GM21576 (cell line): ENCODE measurements at regions not wholly inside any gene's neighbourhood (a gene's known extent, or its start where the extent isn't known, plus 50 kb on each side); places are given as distances from the start of the nearest gene placed in this dataset.
"Not testable (repeated sequence)": the region's sequence is repeated elsewhere in the genome, so short reads cannot be mapped to it uniquely, and the experiment has no call there.

Experiments used
- ATAC-seq: cut with Tn5 transposase; IDR thresholded peaks from one replicate; pipeline ENCODE4 v1.9.1; 2021; ENCODE audit warnings: mild to moderate bottlenecking, moderate library complexity; ENCODE audit not compliant: unreplicated experiment

DNA sequence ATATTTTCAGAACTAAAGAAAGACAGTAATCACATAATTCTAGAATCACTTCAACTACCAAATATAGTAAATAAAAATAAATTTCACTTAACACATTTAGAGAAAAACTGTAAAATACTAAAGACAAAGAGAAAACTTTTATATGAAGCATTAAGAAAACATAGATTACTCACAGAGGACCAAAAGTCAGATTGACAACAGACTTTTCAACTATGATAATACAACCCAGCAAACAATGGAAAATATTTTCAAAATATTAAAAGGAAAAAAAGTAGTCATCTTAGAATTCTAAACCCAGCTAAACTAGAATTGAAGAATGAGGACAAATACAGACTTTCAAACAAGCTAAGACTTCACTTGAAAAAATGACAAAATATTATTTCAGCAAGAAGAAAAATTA is 164.8 kb upstream of the ARID1B start:
- ATAC-seq: no peak

DNA sequence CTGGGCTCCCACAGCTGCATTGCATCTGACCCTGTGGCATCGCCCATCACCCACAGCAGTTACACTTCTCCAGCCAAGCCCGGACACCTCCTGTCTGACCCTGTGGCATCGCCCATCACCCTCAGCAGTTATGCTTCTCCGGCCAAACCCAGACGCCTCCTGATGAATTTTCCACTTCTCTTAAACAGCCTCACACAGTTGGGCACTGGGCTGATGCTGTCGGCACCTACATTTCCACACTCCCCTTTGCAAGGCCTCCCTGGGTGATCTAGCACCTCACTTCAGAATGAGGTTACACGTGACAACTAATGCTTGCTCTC is 175.2 kb upstream of the ARID1B start:
- no peak for ATAC-seq

DNA sequence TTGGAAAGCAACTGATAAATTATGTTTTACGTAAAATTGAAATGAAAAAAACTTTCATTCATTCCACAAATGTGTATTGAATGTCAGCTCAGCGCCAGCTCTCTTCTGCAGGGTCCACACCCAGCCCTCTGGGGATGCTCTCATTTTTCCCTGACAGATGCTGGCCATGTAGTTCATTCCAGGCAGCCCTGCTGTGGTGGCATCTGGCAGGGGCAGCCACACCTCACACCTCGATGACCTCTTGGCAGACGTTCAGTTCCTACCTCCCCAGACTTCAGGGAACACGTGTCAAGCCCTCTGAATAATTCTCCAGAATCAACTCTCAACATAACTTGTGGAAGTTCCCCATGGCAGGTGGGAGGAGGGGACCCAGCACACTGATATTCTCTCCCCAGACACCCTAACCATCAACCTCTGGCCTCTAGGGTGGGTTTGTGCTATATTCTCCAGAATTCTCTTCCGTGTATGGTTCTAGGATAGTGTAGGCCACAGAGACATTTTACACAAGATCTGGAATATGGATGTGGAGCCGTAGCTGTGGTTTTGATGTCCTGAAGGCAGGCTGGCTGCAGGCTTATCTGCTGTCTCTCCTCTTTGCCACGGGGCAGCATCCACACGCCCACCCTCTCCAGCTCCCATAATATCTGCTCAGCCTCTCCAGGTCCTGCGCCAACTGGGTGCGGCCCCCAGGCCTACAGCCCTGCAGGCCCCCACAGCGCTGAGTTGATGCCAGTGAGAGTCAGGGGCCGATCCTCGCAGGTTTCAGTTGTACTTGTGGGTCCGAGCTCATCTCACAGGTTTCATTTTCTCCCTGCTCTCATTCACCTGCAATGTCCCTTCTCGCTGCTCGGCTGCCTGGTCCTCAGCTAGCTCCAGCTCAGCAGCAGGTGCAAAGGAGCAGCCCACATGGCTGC is 175.8 kb upstream of the ARID1B start:
- ATAC-seq: no peak

DNA sequence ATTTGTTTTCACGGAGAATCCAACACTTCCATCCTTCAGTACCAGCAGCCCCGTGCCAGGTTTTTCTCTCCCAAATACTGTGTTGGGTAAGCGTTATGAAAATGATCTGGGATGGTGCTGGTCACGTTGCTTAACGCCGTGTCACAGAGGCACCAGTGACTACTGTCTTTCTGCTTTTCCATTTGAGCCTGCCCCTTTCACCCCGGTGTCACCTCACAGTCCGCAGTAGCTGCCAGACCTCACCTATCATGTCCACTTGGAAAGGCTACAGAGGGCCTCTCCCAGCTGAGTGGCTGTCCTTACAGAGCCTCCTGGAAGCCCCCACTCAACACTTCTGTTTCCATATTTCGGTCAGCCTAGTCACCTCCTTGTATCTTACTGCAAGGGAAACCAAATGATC is 176.5 kb upstream of the ARID1B start:
- ATAC-seq: no peak

- ATAC-seq: no peak
These were observed 177.1 kb upstream of the ARID1B start for GRCh38 chr6:156599978-156600590.

DNA sequence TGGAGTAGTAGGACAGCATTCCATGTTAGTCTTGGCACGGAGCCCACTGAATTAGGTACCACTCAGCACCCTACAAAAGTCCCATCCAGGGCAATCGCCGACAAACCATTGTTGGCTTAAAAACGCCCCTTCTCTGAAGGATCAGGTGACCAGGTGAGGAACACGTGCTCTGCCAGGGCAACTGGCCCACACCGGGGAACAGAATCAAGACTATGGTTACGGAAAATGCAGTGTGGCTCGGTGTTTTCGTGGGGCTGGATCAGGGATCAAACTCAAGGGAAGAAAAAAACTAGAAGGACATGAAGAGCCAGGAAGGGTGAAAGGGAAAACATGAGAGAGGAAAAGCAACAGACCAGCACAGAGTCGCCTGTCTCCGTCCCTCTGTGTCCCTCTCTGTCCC is 177.8 kb upstream of the ARID1B start:
- no peak for ATAC-seq

- ATAC-seq: no peak
These were observed 178.4 kb upstream of the ARID1B start for GRCh38 chr6:156598855-156599180.

- no peak for ATAC-seq
These were observed 178.9 kb upstream of the ARID1B start for GRCh38 chr6:156598071-156598854.

- no peak for ATAC-seq
These were observed 180.1 kb upstream of the ARID1B start for GRCh38 chr6:156597095-156597494.

DNA sequence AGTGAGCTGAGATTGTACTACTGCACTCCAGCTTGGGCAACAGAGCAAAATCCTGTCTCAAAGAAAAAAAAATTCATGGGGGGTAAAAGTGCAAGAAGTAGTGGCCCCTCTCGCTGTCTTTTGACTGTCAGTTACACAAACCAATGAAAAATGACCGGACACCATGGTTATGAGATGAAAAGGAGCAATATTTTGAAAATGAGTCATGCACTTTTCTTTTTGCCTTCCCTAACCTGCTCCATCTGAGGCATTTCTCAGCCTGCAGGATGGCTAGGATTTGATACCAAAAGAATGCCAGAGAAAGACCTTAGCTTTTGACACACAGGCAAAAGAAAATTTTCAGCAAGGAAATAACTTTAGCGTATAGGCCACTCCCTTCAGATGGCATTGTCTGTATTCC is 181.7 kb upstream of the ARID1B start:
- ATAC-seq: no peak

GRCh38 chr6:156593893-156594292 is 183.3 kb upstream of the ARID1B start:
- no peak for ATAC-seq

- no peak for ATAC-seq
These were observed 184.1 kb upstream of the ARID1B start for GRCh38 chr6:156593127-156593526.

DNA sequence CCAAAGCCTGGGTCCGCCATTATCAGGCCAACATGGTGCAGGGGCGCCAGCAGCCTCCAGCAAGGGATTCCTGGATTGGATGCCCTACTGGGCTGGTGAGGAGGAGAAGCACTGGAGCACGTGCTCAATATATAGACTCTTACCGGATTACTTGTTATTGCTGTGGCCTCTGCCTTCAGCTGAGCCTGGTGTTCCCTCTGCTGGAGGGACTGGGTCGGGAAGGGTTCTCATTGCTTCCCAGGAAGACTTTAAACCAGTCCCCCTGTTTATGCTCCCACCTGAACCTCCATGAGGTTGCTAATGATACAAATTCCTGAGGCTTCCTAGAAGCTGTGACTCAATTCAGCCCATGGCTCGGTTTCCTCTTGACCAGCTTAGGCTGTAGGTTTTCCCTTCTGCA is 186.7 kb upstream of the ARID1B start:
- ATAC-seq: no peak

- ATAC-seq: no peak
These were observed 187.9 kb upstream of the ARID1B start for GRCh38 chr6:156589281-156589680.

DNA sequence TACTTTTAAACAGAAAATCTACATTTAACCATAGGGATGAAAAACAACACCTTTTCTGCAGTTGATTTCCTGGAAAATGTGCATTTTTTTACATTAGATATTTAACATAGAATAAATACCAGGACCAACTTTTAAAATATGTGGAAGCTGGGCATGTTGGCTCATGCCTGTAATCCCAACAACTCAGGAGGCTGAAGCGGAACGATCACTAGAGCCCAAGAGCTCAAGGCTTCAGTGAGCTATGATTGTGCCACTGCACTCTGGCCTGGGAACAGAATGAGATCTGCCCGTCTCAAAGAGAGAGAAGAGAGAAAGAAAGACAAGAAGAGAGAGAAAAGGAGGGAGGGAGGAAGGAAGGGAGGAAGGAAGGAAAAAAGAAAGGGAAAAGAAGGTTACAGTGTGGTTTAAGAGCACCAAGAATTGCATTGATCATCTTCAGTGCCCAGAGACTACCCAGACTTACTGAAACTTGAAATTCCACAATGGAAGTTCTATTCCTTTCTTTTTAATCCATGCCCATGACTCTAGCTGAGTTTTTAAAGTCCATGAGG is 189.4 kb upstream of the ARID1B start:
- no peak for ATAC-seq

DNA sequence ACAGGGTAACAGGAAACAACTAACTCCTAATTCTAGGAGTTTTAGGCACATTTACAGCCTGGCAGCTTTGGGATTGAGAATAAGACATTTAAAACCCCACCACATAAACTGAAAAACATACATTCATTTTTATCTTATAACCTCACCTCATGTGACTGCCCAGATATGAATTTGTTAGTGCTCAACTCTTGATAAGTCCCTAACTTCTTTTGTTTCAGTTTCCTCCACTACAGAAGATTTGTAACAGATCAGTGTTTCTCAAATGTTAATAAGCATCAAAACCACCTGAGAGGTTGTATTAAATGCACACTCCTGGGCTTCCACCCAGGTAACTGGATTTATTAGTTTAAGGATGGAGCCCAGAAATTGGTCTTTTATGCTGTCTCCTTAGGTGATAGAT is 190.1 kb upstream of the ARID1B start:
- ATAC-seq: no peak

DNA sequence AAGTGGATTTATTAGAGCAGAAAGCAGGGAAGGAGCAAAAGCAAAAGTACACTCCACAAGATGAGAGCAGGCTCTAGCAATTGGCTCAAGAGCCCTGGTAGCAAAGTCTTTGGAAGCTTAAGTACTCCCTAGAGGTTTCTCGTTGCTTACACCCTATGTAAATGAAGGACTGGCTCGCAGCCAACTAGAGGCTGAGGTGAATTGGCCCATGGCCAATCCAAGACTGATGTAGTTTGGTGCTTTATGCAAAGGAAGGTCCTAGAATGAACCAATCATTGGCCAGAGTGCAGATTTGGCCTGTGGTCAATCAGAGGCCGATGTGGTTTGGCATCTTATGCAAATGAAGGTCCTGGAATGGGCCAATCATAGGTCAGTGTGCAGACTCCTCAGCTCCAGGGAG is 191.3 kb upstream of the ARID1B start:
- no peak for ATAC-seq

DNA sequence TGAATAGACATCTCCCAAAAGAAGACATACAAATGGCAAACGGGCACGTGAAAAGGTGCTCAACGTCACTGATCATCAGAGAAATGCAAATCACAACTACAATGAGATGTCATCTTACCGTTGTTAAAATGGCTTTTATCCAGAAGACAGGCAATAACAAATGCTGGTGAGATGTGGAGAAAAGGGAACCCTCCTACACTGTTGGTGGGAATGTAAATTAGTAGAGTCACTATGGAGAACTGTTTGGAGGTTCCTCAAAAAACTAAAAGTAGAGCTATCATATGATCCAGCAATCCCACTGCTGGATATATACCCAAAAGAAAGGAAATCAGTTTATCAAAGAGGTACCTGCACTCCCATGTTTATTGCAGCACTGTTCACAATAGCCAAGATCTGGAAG is 193.1 kb upstream of the ARID1B start:
- ATAC-seq: not testable (repeated sequence)

DNA sequence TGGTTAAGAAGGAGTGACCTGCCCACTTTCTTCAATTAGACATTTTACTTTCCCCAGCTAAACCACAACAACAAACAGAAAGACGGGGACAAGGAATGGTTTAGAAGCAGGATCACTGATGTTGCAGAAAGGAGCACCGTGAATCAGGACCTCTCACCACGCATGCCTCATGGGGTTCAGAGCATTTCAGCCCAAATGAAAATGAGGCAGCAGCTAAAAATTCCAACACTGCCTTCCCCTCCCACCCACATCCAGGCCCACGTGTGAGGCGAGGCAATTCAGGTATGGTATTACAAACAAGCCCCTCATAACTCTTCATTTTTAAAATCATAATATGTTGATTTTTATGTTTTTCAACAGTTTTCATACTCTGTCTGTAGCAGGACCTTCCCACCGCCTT is 194.1 kb upstream of the ARID1B start:
- no peak for ATAC-seq

- peak; percentile 47 for ATAC-seq
These were observed 194.6 kb upstream of the ARID1B start for GRCh38 chr6:156582509-156582992.

DNA sequence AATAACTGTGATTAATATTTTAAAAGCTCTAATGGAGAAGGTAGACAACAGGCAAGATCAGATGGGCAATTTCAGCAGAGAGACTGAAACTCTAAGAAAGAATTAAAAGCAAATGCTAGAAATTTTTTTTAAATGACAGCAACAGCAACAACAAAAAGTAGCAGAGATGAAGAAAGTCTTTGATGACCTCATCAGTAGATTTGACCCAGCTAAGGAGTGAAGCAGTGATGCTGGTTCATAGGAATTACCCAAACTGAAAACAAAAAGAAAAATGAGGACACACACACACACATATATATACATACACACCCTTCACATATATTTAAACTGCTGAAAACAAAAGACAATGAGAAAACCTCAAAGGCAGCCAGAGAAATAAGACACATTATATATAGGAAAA is 197.6 kb upstream of the ARID1B start:
- ATAC-seq: no peak

DNA sequence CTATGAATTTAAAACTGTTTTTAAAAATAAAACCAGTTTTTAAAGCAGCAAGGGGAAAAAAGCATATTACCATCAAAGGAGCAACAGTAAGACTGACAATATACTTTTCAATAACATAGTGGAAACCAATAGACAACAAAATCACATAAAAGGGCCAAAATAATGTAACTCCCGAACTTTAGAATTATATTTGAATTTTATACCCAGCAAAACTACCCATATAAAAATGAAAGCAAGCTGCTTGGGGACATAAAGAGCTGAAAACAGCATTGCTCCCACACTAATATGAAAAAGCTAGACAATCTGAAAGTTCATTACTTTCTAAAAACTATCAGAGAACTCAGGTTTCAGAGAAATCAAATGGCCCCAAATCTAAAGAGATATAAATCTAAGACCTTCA is 199.4 kb upstream of the ARID1B start:
- ATAC-seq: no peak
